Uterus (tissue), 3 donors: ENCODE measurements at regions not wholly inside any gene's neighbourhood (a gene's known extent, or its start where the extent isn't known, plus 50 kb on each side); places are given as distances from the start of the nearest gene placed in this dataset.

Experiments
- DNase-seq, 2 donors: peaks; one replicate each; pipeline ENCODE4 v3.0.0-alpha.2; 2019 to 2020
- H3K27ac ChIP-seq, 2 donors: fragments of 200-600 bp; sonication (generic); 1 replicate in 1 of 2; 2 replicates in 1 of 2; pipeline ENCODE4 v1.5.1; 2016 to 2018
- H3K27me3 ChIP-seq, 2 donors: fragments of 200-600 bp; sonication (generic); one replicate each; pipeline ENCODE4 v1.5.1; 2018 to 2019; ENCODE audit warnings: control low read depth in 1 of 2
- H3K36me3 ChIP-seq, 2 donors: fragments of 200-600 bp; sonication (generic); one replicate each; pipeline ENCODE4 v1.5.1; 2019; ENCODE audit warnings: control low read depth in 1 of 2
- H3K4me1 ChIP-seq, 2 donors: fragments of 200-600 bp; sonication (generic); one replicate each; pipeline ENCODE4 v1.5.1; 2018 to 2019; ENCODE audit warnings: control low read depth in 1 of 2
- H3K4me3 ChIP-seq, 2 donors: fragments of 200-600 bp; sonication (generic); 1 replicate in 1 of 2; 2 replicates in 1 of 2; pipeline ENCODE4 v1.5.1; 2018 to 2019; ENCODE audit warnings: mild to moderate bottlenecking in 1 of 2
- H3K9me3 ChIP-seq, 2 donors: fragments of 200-600 bp; sonication (generic); one replicate each; pipeline ENCODE4 v1.5.1; 2019; ENCODE audit warnings: control low read depth in 1 of 2
- CTCF ChIP-seq, 4 experiments: fragments of 200-600 bp in 2 of 4; fragments of 450-650 bp in 2 of 4; sonication (generic) in 2 of 4; IDR thresholded peaks; one replicate each; pipeline ENCODE4 v1.5.1; 2016 to 2019; ENCODE audit warnings: antibody characterized with exemption in 4 of 4, mild to moderate bottlenecking in 2 of 4, moderate library complexity in 1 of 4
- POLR2A ChIP-seq, 2 donors: fragments of 450-650 bp; IDR thresholded peaks; one replicate each; pipeline ENCODE4 v1.6.1; 2016; ENCODE audit warnings: antibody characterized with exemption in 2 of 2, mild to moderate bottlenecking in 1 of 2, moderate library complexity in 1 of 2
- intact Hi-C: fragments of 100-400 bp; cut with DNase I; formaldehyde crosslinking; loops from one replicate; pipeline ENCODE4 v1.15.1; 2023; ENCODE audit warnings: low total_unique reads
- donor health status: DM: yes; HTN: yes; CAD: no.

DNA sequence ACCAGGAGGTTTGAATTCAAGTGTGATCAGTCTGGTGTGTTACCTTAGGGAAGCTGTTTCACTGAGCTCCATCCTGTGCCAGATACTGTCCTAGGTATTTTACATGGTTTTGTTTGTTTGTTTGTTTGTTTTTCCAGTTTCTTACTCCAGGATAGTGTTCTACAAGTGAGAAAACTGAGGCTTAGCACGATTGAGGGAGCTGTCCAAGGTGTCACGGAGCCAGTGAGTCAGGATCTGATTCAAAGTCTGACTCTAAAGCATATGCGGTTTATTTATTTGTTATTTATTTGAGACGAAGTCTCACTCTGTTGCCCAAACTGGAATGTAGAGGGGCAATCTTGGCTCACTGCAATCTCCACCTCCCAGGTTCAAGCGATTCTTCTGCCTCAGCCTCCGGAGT is 79.7 kb upstream of the GNG2 start:
- no peaks in the 10 kb centered on the region for H3K9me3 ChIP-seq
- no peak for TF ChIP-seq CTCF (IDR thresholded peaks at IDR 0.05)
- no peak overlapping the region for H3K4me3 ChIP-seq
- no peaks in the 10 kb centered on the region for H3K27me3 ChIP-seq
- no peak overlapping the region for H3K27ac ChIP-seq
- intact Hi-C loops, result no loop called here
- H3K4me1 ChIP-seq, result no peaks in the 10 kb centered on the region
- no peaks in the 10 kb centered on the region for H3K36me3 ChIP-seq
- no peak for DNase-seq

DNA sequence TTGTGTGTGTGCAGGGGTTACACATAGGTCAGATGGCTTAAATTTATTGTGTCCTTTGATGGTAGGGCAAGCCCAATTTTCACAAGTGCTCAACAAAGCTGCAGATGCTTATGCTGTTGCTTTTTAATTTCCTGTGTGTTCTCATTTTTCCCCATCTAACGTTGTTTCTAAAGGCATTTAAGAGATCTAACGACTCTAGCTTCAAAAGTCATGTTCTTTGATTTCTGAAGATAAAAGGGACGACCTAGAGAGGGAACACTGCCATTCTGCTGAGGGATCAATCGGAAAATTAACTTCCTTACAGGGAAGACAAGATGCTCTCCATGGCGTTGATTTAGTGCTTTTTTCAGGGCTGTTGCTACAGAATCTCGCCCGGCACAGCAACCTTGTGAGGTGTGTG is 79.0 kb upstream of the GNG2 start:
- Histone ChIP-seq H3K4me1 (no peaks in the 10 kb centered on the region), H3K36me3 (no peaks in the 10 kb centered on the region), H3K9me3 (no peaks in the 10 kb centered on the region), H3K27me3 (no peaks in the 10 kb centered on the region), H3K27ac (no peak overlapping the region), H3K4me3 (no peak overlapping the region)
- no peak for DNase-seq
- TF ChIP-seq POLR2A (IDR thresholded peaks at IDR 0.05) (no peak), CTCF (IDR thresholded peaks at IDR 0.05) (no peak)
- intact Hi-C loops, result no loop called here

DNA sequence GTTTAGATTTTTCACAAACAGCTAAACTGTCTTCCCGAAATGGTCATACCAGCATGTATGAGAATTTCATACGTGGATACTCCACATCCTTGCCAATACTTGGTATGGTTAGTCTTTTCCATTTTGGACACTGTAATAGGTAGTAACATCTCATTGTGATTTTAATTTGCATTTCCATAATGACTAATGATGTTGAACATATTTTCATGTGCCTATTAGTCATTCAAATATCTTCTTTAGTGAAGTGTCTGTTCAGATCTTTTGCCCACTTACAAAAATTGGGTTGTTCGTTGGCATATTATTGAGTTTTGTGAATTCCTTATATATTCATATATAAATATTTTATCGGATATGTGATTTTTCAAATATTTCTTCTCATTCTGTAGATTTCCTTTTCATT is 78.0 kb upstream of the GNG2 start:
- no peak for TF ChIP-seq POLR2A (IDR thresholded peaks at IDR 0.05)
- TF ChIP-seq CTCF (IDR thresholded peaks at IDR 0.05), result no peak
- Histone ChIP-seq H3K36me3 (no peaks in the 10 kb centered on the region), H3K4me1 (no peaks in the 10 kb centered on the region), H3K9me3 (no peaks in the 10 kb centered on the region), H3K4me3 (no peak overlapping the region), H3K27ac (no peak overlapping the region), H3K27me3 (no peaks in the 10 kb centered on the region)
- no peak for DNase-seq
- intact Hi-C loops, result no loop called here

GRCh38 chr14:51783765-51784164 is 76.6 kb upstream of the GNG2 start:
- no peak overlapping the region for H3K27ac ChIP-seq
- intact Hi-C loops, result no loop called here

DNA sequence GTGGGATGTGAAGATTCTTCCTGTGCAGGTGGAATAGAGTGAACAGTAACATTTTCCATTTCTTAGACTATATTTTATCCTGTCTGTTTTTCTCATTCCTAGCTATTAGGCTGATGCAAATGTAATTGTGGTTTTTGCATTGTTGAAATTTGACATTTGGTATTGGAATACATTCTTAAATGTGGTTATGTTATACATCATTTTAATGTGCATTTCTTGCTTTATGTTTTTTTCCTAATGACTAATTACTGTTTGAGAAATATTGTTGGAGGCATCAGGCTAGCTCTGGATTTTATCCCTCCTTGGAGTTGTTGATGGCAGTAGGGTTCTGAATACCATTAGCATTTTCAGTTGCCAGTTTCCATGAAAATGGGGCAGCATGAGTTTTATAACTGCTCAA is 75.9 kb upstream of the GNG2 start:
- H3K9me3 ChIP-seq, result no peaks in the 10 kb centered on the region
- H3K27ac ChIP-seq, result no peak overlapping the region
- TF ChIP-seq CTCF (IDR thresholded peaks at IDR 0.05) (no peak), POLR2A (IDR thresholded peaks at IDR 0.05) (no peak)
- intact Hi-C loops, result no loop called here
- H3K36me3 ChIP-seq, result no peaks in the 10 kb centered on the region
- H3K27me3 ChIP-seq, result no peaks in the 10 kb centered on the region
- H3K4me1 ChIP-seq, result no peaks in the 10 kb centered on the region
- no peak for DNase-seq
- H3K4me3 ChIP-seq, result no peak overlapping the region

More at GRCh38 chr14:51783765-51784164, 76.6 kb upstream of the GNG2 start:
- TF ChIP-seq CTCF (IDR thresholded peaks at IDR 0.05) (no peak), POLR2A (IDR thresholded peaks at IDR 0.05) (no peak)
- Histone ChIP-seq H3K4me1 (no peaks in the 10 kb centered on the region), H3K4me3 (no peak overlapping the region), H3K9me3 (no peaks in the 10 kb centered on the region), H3K27me3 (no peaks in the 10 kb centered on the region), H3K36me3 (no peaks in the 10 kb centered on the region)
- DNase-seq, result no peak
